H1 (cell line): ENCODE measurements at regions not wholly inside any gene's neighbourhood (a gene's known extent, or its start where the extent isn't known, plus 50 kb on each side); places are given as distances from the start of the nearest gene placed in this dataset.
A peak's percentile ranks its signal among the peaks of the same experiment; 100 is the strongest.

Source experiments
- CTCF ChIA-PET: fragments of 300-600 bp; sonication (Branson Sonifier 250); formaldehyde crosslinking; loops from one replicate; lab custom pipeline; 2021; ENCODE audit not compliant: partially characterized antibody; lab: Charles Lee
- POLR2A ChIA-PET: fragments of 300-600 bp; sonication (Branson Sonifier 250); formaldehyde crosslinking; loops from one replicate; lab custom pipeline; 2021; ENCODE audit warnings: inconsistent platforms; ENCODE audit not compliant: partially characterized antibody; lab: Charles Lee
- DNase-seq, 2 experiments: peaks; one replicate each; pipeline versions ENCODE4 v3.0.0 to v3.0.0-alpha.2; 2010 to 2022; ENCODE audit warnings: low spot score in 2 of 2, low read depth in 1 of 2, mixed read lengths in 1 of 2
- FAIRE-seq: peaks from 2 replicates; lab custom pipeline; 2011; peaks lifted over from hg19 to GRCh38; lab: Jason Lieb, UNC
- H2AFZ ChIP-seq: 2 replicates; pipeline ENCODE4 v1.8.1; 2012; ENCODE audit warnings: low read length, inconsistent platforms
- H2AK5ac ChIP-seq: 2 replicates; pipeline ENCODE4 v1.6.1; 2013; ENCODE audit warnings: low read depth, low read length
- H2BK120ac ChIP-seq: replicated peaks from 2 replicates; pipeline ENCODE3; 2013; ENCODE audit warnings: low read depth, low read length, inconsistent platforms
- H2BK12ac ChIP-seq: 2 replicates; pipeline ENCODE4 v1.6.1; 2013; ENCODE audit warnings: low read depth, low read length
- H2BK15ac ChIP-seq: 2 replicates; pipeline ENCODE4 v1.6.1; 2013; ENCODE audit warnings: low read length
- H2BK20ac ChIP-seq: 2 replicates; pipeline ENCODE4 v1.6.1; 2013; ENCODE audit warnings: low read length
- H2BK5ac ChIP-seq: 2 replicates; pipeline ENCODE4 v1.6.1; 2013; ENCODE audit warnings: low read depth, low read length
- H3K14ac ChIP-seq: 2 replicates; pipeline ENCODE4 v1.6.1; 2013; ENCODE audit warnings: inconsistent platforms; ENCODE audit not compliant: insufficient read length
- H3K18ac ChIP-seq: 2 replicates; pipeline ENCODE4 v1.6.1; 2013; ENCODE audit warnings: low read length; ENCODE audit errors: extremely low read depth
- H3K23ac ChIP-seq: 2 replicates; pipeline ENCODE4 v1.6.1; 2013; ENCODE audit warnings: inconsistent platforms; ENCODE audit not compliant: insufficient read length
- H3K23me2 ChIP-seq: 2 replicates; pipeline ENCODE4 v1.6.1; 2013; ENCODE audit warnings: low read depth, low read length
- H3K27ac ChIP-seq: 2 replicates; pipeline ENCODE4 v1.6.1; 2011; ENCODE audit warnings: low read depth, low read length, inconsistent platforms
- H3K27me3 ChIP-seq, 4 experiments: replicated peaks in 1 of 4; 1 replicate in 1 of 4; 2 replicates in 3 of 4; pipeline versions ENCODE4 v1.6.1 to v1.8.1; 2011 to 2013; ENCODE audit warnings: low read length in 3 of 4, mild to moderate bottlenecking in 3 of 4, inconsistent platforms in 2 of 4, mixed read lengths in 2 of 4, moderate library complexity in 1 of 4; ENCODE audit not compliant: control insufficient read depth in 3 of 4, insufficient read depth in 3 of 4; ENCODE audit errors: extremely low read depth in 1 of 4
- H3K36me3 ChIP-seq, 4 experiments: 2 replicates each; pipeline versions ENCODE4 v1.6.1 to v1.8.1; 2011 to 2013; ENCODE audit warnings: mild to moderate bottlenecking in 4 of 4, low read length in 3 of 4, moderate library complexity in 2 of 4, control low read depth in 1 of 4, inconsistent platforms in 1 of 4; ENCODE audit not compliant: insufficient read depth in 4 of 4, control insufficient read depth in 2 of 4
- H3K4ac ChIP-seq: replicated peaks from 2 replicates; pipeline ENCODE3; 2013; ENCODE audit warnings: low read length, low read depth, mixed read lengths, inconsistent platforms; ENCODE audit not compliant: insufficient read length
- H3K4me1 ChIP-seq, 4 experiments: replicated peaks in 1 of 4; 1 replicate in 1 of 4; 2 replicates in 3 of 4; pipeline versions ENCODE4 v1.6.1 to v1.8.1; 2011 to 2013; ENCODE audit warnings: low read length in 3 of 4, inconsistent platforms in 2 of 4, mixed read lengths in 1 of 4; ENCODE audit not compliant: insufficient read depth in 4 of 4, control insufficient read depth in 3 of 4
- H3K4me2 ChIP-seq, 2 experiments: 2 replicates each; pipeline versions ENCODE4 v1.6.1 to v1.8.1; 2011 to 2013; ENCODE audit warnings: low read depth in 2 of 2, low read length in 2 of 2, control low read depth in 1 of 2, inconsistent platforms in 1 of 2, mild to moderate bottlenecking in 1 of 2; ENCODE audit not compliant: insufficient read depth in 1 of 2
- H3K4me3 ChIP-seq, 4 experiments: fragments of 200-600, 300-600 bp in 1 of 4; sonication (generic), shearing (Covaris generic), sonication (Bioruptor Twin) in 1 of 4; 2 replicates each; pipeline versions ENCODE4 v1.5.1 to v1.8.1; 2011 to 2016; ENCODE audit warnings: low read length in 4 of 4, low read depth in 3 of 4, control low read depth in 2 of 4, inconsistent platforms in 2 of 4, mild to moderate bottlenecking in 2 of 4, mixed read lengths in 1 of 4, moderate library complexity in 1 of 4; ENCODE audit not compliant: insufficient read depth in 2 of 4; ENCODE audit errors: extremely low read depth in 1 of 4
- H3K56ac ChIP-seq: replicated peaks from 2 replicates; pipeline ENCODE3; 2013; ENCODE audit warnings: low read depth, mild to moderate bottlenecking, mixed read lengths, low read length, inconsistent platforms; ENCODE audit not compliant: insufficient read length
- H3K79me1 ChIP-seq: 2 replicates; pipeline ENCODE4 v1.6.1; 2013; ENCODE audit warnings: low read depth, low read length, control low read depth
- H3K79me2 ChIP-seq, 2 experiments: 2 replicates each; pipeline versions ENCODE4 v1.6.1 to v1.8.1; 2012 to 2013; ENCODE audit warnings: low read length in 2 of 2, mild to moderate bottlenecking in 2 of 2, inconsistent platforms in 1 of 2; ENCODE audit not compliant: insufficient read depth in 2 of 2, control insufficient read depth in 1 of 2
- H3K9ac ChIP-seq, 4 experiments: replicated peaks in 1 of 4; 1 replicate in 1 of 4; 2 replicates in 3 of 4; pipeline versions ENCODE4 v1.6.1 to v1.8.1; 2011 to 2013; ENCODE audit warnings: low read depth in 3 of 4, low read length in 3 of 4, control low read depth in 2 of 4, mild to moderate bottlenecking in 2 of 4, moderate library complexity in 2 of 4, inconsistent platforms in 1 of 4; ENCODE audit errors: extremely low read depth in 1 of 4
- H3K9me3 ChIP-seq, 2 experiments: 2 replicates each; pipeline versions ENCODE4 v1.6.1 to v1.8.1; 2012 to 2013; ENCODE audit warnings: mild to moderate bottlenecking in 2 of 2, moderate library complexity in 2 of 2, control low read depth in 1 of 2, inconsistent platforms in 1 of 2, low read depth in 1 of 2, low read length in 1 of 2, mixed read lengths in 1 of 2; ENCODE audit not compliant: insufficient read depth in 2 of 2
- H4K20me1 ChIP-seq, 2 experiments: replicated peaks in 1 of 2; 2 replicates each; pipeline versions ENCODE3 to v1.8.1; 2011 to 2013; ENCODE audit warnings: inconsistent platforms in 2 of 2, low read length in 2 of 2, mild to moderate bottlenecking in 1 of 2; ENCODE audit not compliant: insufficient read depth in 2 of 2, control insufficient read depth in 1 of 2
- H4K5ac ChIP-seq: 2 replicates; pipeline ENCODE4 v1.6.1; 2013; ENCODE audit warnings: low read length, low read depth, mixed read lengths, inconsistent platforms; ENCODE audit not compliant: insufficient read length
- H4K8ac ChIP-seq: 2 replicates; pipeline ENCODE4 v1.8.0; 2013; ENCODE audit warnings: mild to moderate bottlenecking, moderate library complexity, low read length, inconsistent platforms; ENCODE audit not compliant: insufficient read depth; ENCODE audit errors: extremely low read depth
- H4K91ac ChIP-seq: replicated peaks from 2 replicates; pipeline ENCODE3; 2013; ENCODE audit warnings: low read length, mixed read lengths, inconsistent platforms; ENCODE audit not compliant: insufficient read length
- CTCF ChIP-seq, 3 experiments: IDR thresholded peaks; 1 replicate in 2 of 3; 2 replicates in 1 of 3; pipeline versions ENCODE4 v1.5.1 to v1.6.1; 2011; ENCODE audit warnings: low read length in 3 of 3, mild to moderate bottlenecking in 3 of 3, inconsistent platforms in 2 of 3, low read depth in 1 of 3, moderate library complexity in 1 of 3; ENCODE audit not compliant: insufficient read depth in 1 of 3; ENCODE audit errors: control extremely low read depth in 1 of 3
- SRF ChIP-seq: IDR thresholded peaks from 2 replicates; pipeline ENCODE4 v1.6.1; 2011; ENCODE audit warnings: mild to moderate bottlenecking, low read depth, low read length, moderate library complexity
- WGBS, 2 experiments: shearing (Covaris generic) in 1 of 2; methylation state at CpG; one replicate each; pipeline versions ENCODE4 v1.1.6 to v1.1.7; 2013 to 2015; ENCODE audit warnings: low lambda C conversion rate in 2 of 2, mixed read lengths in 2 of 2, inconsistent platforms in 1 of 2, low coverage in 1 of 2, missing lambda C conversion rate in 1 of 2; ENCODE audit not compliant: insufficient replicate concordance in 2 of 2, insufficient coverage in 1 of 2, insufficient read length in 1 of 2; ENCODE audit errors: extremely low coverage in 1 of 2, missing lambda C conversion rate in 1 of 2; 5-methylcytosine and 5-hydroxymethylcytosine counted together

GRCh38 chr3:128553560-128553959 is 60.6 kb upstream of the GATA2 start:
- DNase-seq: no peak
- Histone ChIP-seq H4K5ac (no peak overlapping the region), H2AFZ (no peak overlapping the region), H3K36me3 (no peaks in the 10 kb centered on the region), H3K27me3 (peaks cover 0 to 30% (median 27%) of the 10 kb centered on the region in 4 experiments; a peak in 6 of 7 replicates), H3K4me1 (peaks cover 0 to 16% (median 7%) of the 10 kb centered on the region in 4 experiments; a peak in 5 of 7 replicates), H3K27ac (no peak overlapping the region), H3K79me2 (no peaks in the 10 kb centered on the region), H2AK5ac (0 out of 2 replicates have a peak overlapping the region, but pooled peaks have one; percentile 46), H3K23ac (no peak overlapping the region), H3K4me3 (no peak overlapping the region), H4K91ac (no peak overlapping the region), H2BK5ac (no peak overlapping the region), H2BK20ac (peak overlapping the region; percentile 80; the same call in 1 of the 2 replicates), H4K8ac (no peak overlapping the region), H3K9ac (no peak overlapping the region), H2BK12ac (no peak overlapping the region), H3K56ac (no peak overlapping the region), H3K23me2 (peaks cover 2% of the 10 kb centered on the region; the same call in 1 of the 2 replicates), H3K18ac (no peak overlapping the region), H2BK15ac (peak overlapping the region; percentile 61; the same call in 1 of the 2 replicates), H3K14ac (no peak overlapping the region), H2BK120ac (no peak overlapping the region), H3K79me1 (no peaks in the 10 kb centered on the region), H3K9me3 (no peaks in the 10 kb centered on the region), H3K4ac (no peak overlapping the region), H4K20me1 (no peaks in the 10 kb centered on the region), H3K4me2 (no peak overlapping the region)
- WGBS, 2 experiments: 92% methylated on average over 4 of the region's 5 CpGs; no CpG with 5 or more reads in 1 of the 2 experiments
- no peak for FAIRE-seq
- ChIA-PET POLR2A (interaction anchor here (1.3 to 1.4 kb wide), 2 partner anchors 22 to 26 kb away, joined by 3 read pairs; no protein-coding TSS in a partner anchor), CTCF (interaction anchor here (0.9 to 1.7 kb wide), 6 partner anchors 12 to 55 kb away, joined by 3 to 7 read pairs (median 4); no protein-coding TSS in a partner anchor)
- TF ChIP-seq SRF: no peak
- no peak for TF ChIP-seq CTCF (IDR thresholded peaks at IDR 0.05; ENCODE audit: control extremely low read depth in 1 of 3, insufficient read depth in 1 of 3, low read depth in 1 of 3, low read length in 3 of 3)
